ENCODE measurements at regions not wholly inside any gene's neighbourhood (a gene's known extent, or its start where the extent isn't known, plus 50 kb on each side); places are given as distances from the start of the nearest gene placed in this dataset.
"Not testable (repeated sequence)": the region's sequence is repeated elsewhere in the genome, so short reads cannot be mapped to it uniquely, and the experiment has no call there.

GRCh38 chr5:108442063-108442651 is 60.3 kb upstream of the FBXL17 start:
- DNase-seq (ENCODE audit: low read depth) = not testable (repeated sequence)

DNA sequence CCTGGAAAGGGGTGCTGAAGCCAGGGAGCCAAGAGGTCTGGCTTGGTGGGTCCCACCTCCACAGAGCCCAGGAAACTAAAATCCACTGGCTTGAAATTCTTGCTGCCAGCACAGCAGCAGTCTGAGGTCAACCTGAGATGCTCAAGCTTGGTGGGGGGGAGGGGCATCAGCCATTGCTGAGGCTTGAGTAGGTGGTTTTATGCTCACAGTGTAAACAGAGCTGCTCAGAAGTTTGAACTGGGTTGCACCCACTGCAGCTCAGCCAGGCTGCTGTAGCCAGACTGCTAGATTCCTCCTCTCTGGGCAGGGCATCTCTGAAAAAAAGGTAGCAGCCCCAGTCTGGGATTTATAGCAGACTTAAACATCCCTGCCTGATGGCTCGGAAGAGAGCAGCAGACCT is 55.5 kb upstream of the FBXL17 start:
- DNase-seq (ENCODE audit: low read depth) = no peak

DNA sequence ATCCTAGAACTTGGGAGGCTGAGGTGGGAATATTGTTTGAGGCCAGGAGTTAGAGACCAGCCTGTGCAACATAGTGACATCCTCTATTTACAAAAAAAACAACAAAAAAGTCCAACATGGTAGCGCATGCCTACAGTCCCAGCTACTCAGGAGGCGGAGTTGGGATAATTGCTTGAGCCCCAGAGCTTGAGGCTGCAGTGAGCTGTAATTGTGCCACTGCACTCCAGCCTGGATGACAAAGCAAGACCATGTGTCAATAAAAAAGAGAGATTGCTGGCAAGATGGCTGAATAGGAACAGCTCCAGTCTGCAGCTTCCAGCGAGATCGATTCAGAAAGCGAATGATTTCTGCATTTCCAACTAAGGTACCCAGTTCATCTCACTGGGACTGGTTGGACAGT is 54.8 kb upstream of the FBXL17 start:
- DNase-seq (ENCODE audit: low read depth) = no peak

DNA sequence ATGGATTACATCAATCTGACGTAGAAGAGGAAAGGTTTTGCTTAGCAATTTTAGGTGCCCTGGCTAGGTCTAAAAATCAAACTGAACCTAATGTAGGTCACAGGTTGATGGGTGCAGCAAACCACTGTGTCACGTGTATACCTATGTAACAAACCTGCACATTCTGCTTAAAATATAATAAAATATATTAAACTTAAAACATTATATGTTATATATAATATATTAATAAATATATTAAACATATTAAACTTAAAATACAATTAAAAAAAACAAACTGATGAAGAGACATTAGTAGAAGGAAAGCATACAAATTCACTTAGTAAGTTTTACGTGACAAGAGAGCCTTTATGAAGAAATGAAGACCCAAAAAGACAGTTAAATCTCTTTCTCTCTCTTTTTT is 51.7 kb upstream of the FBXL17 start:
- no peak for DNase-seq (ENCODE audit: low read depth)

DNA sequence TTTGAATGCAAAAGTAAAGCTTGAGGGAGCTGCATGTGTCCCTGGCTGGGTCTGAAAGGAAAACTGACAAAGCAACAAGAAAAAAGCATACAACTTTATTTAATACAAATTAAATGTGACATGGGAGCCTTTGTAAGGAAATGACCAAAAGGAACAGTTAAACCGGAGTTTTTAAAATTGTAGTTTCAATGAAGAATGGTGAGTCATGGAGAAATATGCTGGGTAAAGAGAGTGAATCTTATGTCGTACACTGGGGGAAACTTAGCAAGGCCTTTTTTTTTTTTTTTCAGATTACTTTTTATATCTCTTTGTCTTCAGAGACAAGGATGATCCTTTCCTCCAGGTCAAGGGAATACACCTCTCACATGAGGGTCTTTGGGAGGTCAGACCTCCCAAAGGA is 50.1 kb upstream of the FBXL17 start:
- no peak for DNase-seq (ENCODE audit: low read depth)

Data from stimulated activated CD4-positive, alpha-beta T cell treated with anti-CD3 and anti-CD28 coated beads, Interleukin-2, amount 100 ng/mL, for 4 hours (primary cell).